ENCODE measurements at regions not wholly inside any gene's neighbourhood (a gene's known extent, or its start where the extent isn't known, plus 50 kb on each side); places are given as distances from the start of the nearest gene placed in this dataset.
"Not testable (repeated sequence)": the region's sequence is repeated elsewhere in the genome, so short reads cannot be mapped to it uniquely, and the experiment has no call there.

GRCh38 chr6:118704915-118705314 lies 53.5 kb upstream of the CEP85L start:
- Histone ChIP-seq H3K9me2 (ENCODE audit: insufficient read depth) (no peaks in the 10 kb centered on the region), H3K79me2 (ENCODE audit: low read depth) (peaks cover 59% of the 10 kb centered on the region), H3F3A (ENCODE audit: insufficient read depth, low read depth) (peaks cover 28% of the 10 kb centered on the region), H3K36me3 (ENCODE audit: low read depth) (no peaks in the 10 kb centered on the region), H2AFZ (no peak overlapping the region), H3K27ac (0 out of 2 replicates have a peak overlapping the region, but pooled peaks have one; percentile 27), H3K4me1 (replicated peaks; ENCODE audit: insufficient read depth) (peaks cover 42% of the 10 kb centered on the region), H4K20me1 (ENCODE audit: insufficient read depth) (no peaks in the 10 kb centered on the region), H3K4me2 (no peak overlapping the region), H3K27me3 (ENCODE audit: insufficient read depth, low read depth) (no peaks in the 10 kb centered on the region), H3K4me3 (no peak overlapping the region), H3K9me3 (ENCODE audit: insufficient read depth, low read depth) (no peaks in the 10 kb centered on the region)
- no TSS peak for BruUV-seq (replicated peaks)
- DNase-seq = no peak
- CTCF ChIA-PET = no interaction called here
- intact Hi-C loops (cut with micrococcal nuclease; ENCODE audit: unreplicated experiment) = no loop called here
- TF ChIP-seq, protein P1, sequence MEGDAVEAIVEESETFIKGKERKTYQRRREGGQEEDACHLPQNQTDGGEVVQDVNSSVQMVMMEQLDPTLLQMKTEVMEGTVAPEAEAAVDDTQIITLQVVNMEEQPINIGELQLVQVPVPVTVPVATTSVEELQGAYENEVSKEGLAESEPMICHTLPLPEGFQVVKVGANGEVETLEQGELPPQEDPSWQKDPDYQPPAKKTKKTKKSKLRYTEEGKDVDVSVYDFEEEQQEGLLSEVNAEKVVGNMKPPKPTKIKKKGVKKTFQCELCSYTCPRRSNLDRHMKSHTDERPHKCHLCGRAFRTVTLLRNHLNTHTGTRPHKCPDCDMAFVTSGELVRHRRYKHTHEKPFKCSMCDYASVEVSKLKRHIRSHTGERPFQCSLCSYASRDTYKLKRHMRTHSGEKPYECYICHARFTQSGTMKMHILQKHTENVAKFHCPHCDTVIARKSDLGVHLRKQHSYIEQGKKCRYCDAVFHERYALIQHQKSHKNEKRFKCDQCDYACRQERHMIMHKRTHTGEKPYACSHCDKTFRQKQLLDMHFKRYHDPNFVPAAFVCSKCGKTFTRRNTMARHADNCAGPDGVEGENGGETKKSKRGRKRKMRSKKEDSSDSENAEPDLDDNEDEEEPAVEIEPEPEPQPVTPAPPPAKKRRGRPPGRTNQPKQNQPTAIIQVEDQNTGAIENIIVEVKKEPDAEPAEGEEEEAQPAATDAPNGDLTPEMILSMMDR (conservative IDR thresholded peaks at IDR 0.05) = no peak
- TF ChIP-seq EZH2 (IDR thresholded peaks at IDR 0.05; ENCODE audit: low read depth) = no peak
- POLR2A ChIA-PET (ENCODE audit: unreplicated experiment) = no interaction called here

DNA sequence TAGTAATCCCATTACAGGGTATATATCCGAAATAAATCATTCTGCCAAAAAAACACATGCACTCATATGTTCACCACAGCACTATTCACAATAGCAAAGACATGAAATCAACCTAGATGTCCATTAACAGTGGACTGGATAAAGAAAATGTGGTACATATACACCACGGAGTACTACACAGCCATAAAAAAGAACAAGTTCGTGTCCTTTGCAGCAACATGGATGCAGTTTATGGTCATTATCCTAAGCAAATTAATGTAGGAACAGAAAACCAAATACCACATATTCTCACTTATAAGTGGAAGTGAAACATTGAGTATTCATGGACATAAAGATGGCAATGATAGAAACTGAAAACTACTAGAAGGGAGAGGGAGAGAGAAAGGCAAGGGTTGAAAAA lies 49.9 kb upstream of the CEP85L start:
- H3F3A ChIP-seq (ENCODE audit: insufficient read depth, low read depth); intact Hi-C loops (cut with micrococcal nuclease; ENCODE audit: unreplicated experiment); POLR2A ChIA-PET (ENCODE audit: unreplicated experiment); DNase-seq; H3K27me3 ChIP-seq (ENCODE audit: insufficient read depth, low read depth); H2AFZ ChIP-seq; H3K36me3 ChIP-seq (ENCODE audit: low read depth); H3K4me3 ChIP-seq; H3K9me2 ChIP-seq (ENCODE audit: insufficient read depth); H3K4me2 ChIP-seq; H3K9me3 ChIP-seq (ENCODE audit: insufficient read depth, low read depth); H3K27ac ChIP-seq; BruUV-seq (replicated peaks); H4K20me1 ChIP-seq (ENCODE audit: insufficient read depth): not testable (repeated sequence)
- H3K79me2 ChIP-seq (ENCODE audit: low read depth) = peaks cover 40% of the 10 kb centered on the region
- peaks cover 12% of the 10 kb centered on the region for H3K4me1 ChIP-seq (replicated peaks; ENCODE audit: insufficient read depth)
- CTCF ChIA-PET = interaction anchor here (0.5 kb wide), 1 partner anchor 20 kb away, joined by 3 read pairs; no protein-coding TSS in a partner anchor

Measured in PC-9 (cell line).